H54 (cell line): ENCODE measurements at regions not wholly inside any gene's neighbourhood (a gene's known extent, or its start where the extent isn't known, plus 50 kb on each side); places are given as distances from the start of the nearest gene placed in this dataset.

Experiments
- DNase-seq: peaks from one replicate; pipeline ENCODE4 v3.0.0; 2011; ENCODE audit warnings: low spot score, mixed read lengths; ENCODE audit not compliant: insufficient read length
- FAIRE-seq: peaks from 3 replicates; lab custom pipeline; 2011; peaks lifted over from hg19 to GRCh38; lab: Jason Lieb, UNC
- POLR2A ChIP-seq: IDR thresholded peaks from 2 replicates; pipeline ENCODE4 v1.6.1; 2011; ENCODE audit warnings: low read depth, mild to moderate bottlenecking, low read length

GRCh38 chr5:116626945-116627679 lies 52.5 kb upstream of the SEMA6A start:
- TF ChIP-seq POLR2A, result no peak
- DNase-seq (no peak), FAIRE-seq (no peak)

- FAIRE-seq, result no peak
- no peak for TF ChIP-seq POLR2A
- DNase-seq, result no peak
Observed at GRCh38 chr5:116626272-116626723, 51.7 kb upstream of the SEMA6A start.
